ENCODE measurements at regions not wholly inside any gene's neighbourhood (a gene's known extent, or its start where the extent isn't known, plus 50 kb on each side); places are given as distances from the start of the nearest gene placed in this dataset.

DNA sequence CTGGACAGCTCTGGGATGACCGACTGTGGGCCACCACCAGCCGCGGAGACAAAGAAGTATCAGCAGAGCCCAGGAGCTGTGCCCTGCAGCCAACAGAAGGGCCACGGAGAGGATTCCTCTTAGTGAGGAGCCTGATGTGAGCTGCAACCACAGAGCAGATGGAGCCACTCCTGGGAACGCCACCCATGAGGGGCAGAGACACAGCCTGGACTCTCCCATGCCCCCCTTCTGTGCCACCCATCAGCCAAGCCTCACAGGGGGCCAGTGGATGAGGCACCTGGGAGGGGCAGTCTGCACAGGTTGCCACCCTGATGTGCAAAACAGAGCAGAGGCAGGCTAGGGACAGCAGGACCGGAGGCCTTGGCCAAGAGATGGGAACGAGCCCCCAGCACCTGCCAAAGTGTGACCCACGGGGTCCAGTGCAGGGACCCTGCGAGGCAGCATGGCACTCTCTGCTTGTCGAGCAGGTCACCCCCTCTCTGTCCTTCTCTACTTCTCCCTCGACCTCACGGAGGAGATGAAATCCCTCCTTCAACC is 380.7 kb upstream of the IRX1 start (continued):
- TF ChIP-seq, protein P1, sequence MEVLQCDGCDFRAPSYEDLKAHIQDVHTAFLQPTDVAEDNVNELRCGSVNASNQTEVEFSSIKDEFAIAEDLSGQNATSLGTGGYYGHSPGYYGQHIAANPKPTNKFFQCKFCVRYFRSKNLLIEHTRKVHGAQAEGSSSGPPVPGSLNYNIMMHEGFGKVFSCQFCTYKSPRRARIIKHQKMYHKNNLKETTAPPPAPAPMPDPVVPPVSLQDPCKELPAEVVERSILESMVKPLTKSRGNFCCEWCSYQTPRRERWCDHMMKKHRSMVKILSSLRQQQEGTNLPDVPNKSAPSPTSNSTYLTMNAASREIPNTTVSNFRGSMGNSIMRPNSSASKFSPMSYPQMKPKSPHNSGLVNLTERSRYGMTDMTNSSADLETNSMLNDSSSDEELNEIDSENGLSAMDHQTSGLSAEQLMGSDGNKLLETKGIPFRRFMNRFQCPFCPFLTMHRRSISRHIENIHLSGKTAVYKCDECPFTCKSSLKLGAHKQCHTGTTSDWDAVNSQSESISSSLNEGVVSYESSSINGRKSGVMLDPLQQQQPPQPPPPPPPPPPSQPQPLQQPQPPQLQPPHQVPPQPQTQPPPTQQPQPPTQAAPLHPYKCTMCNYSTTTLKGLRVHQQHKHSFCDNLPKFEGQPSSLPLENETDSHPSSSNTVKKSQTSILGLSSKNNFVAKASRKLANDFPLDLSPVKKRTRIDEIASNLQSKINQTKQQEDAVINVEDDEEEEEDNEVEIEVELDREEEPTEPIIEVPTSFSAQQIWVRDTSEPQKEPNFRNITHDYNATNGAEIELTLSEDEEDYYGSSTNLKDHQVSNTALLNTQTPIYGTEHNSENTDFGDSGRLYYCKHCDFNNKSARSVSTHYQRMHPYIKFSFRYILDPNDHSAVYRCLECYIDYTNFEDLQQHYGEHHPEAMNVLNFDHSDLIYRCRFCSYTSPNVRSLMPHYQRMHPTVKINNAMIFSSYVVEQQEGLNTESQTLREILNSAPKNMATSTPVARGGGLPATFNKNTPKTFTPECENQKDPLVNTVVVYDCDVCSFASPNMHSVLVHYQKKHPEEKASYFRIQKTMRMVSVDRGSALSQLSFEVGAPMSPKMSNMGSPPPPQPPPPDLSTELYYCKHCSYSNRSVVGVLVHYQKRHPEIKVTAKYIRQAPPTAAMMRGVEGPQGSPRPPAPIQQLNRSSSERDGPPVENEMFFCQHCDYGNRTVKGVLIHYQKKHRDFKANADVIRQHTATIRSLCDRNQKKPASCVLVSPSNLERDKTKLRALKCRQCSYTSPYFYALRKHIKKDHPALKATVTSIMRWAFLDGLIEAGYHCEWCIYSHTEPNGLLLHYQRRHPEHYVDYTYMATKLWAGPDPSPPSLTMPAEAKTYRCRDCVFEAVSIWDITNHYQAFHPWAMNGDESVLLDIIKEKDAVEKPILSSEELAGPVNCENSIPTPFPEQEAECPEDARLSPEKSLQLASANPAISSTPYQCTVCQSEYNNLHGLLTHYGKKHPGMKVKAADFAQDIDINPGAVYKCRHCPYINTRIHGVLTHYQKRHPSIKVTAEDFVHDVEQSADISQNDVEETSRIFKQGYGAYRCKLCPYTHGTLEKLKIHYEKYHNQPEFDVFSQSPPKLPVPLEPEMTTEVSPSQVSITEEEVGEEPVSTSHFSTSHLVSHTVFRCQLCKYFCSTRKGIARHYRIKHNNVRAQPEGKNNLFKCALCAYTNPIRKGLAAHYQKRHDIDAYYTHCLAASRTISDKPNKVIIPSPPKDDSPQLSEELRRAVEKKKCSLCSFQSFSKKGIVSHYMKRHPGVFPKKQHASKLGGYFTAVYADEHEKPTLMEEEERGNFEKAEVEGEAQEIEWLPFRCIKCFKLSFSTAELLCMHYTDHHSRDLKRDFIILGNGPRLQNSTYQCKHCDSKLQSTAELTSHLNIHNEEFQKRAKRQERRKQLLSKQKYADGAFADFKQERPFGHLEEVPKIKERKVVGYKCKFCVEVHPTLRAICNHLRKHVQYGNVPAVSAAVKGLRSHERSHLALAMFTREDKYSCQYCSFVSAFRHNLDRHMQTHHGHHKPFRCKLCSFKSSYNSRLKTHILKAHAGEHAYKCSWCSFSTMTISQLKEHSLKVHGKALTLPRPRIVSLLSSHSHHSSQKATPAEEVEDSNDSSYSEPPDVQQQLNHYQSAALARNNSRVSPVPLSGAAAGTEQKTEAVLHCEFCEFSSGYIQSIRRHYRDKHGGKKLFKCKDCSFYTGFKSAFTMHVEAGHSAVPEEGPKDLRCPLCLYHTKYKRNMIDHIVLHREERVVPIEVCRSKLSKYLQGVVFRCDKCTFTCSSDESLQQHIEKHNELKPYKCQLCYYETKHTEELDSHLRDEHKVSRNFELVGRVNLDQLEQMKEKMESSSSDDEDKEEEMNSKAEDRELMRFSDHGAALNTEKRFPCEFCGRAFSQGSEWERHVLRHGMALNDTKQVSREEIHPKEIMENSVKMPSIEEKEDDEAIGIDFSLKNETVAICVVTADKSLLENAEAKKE (CRISPR knock-in tag; IDR thresholded peaks at IDR 0.05), result no peak
- no peak for TF ChIP-seq POLR2AphosphoS5 (IDR thresholded peaks at IDR 0.05; ENCODE audit: low read depth)
- no peak for TF ChIP-seq EZH2 (IDR thresholded peaks at IDR 0.05; ENCODE audit: low read depth, unreplicated experiment)
- TF ChIP-seq JUNB (IDR thresholded peaks at IDR 0.05; ENCODE audit: unreplicated experiment), result no peak
- TF ChIP-seq, protein P2, sequence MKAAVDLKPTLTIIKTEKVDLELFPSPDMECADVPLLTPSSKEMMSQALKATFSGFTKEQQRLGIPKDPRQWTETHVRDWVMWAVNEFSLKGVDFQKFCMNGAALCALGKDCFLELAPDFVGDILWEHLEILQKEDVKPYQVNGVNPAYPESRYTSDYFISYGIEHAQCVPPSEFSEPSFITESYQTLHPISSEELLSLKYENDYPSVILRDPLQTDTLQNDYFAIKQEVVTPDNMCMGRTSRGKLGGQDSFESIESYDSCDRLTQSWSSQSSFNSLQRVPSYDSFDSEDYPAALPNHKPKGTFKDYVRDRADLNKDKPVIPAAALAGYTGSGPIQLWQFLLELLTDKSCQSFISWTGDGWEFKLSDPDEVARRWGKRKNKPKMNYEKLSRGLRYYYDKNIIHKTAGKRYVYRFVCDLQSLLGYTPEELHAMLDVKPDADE (IDR thresholded peaks at IDR 0.05), result no peak

DNA sequence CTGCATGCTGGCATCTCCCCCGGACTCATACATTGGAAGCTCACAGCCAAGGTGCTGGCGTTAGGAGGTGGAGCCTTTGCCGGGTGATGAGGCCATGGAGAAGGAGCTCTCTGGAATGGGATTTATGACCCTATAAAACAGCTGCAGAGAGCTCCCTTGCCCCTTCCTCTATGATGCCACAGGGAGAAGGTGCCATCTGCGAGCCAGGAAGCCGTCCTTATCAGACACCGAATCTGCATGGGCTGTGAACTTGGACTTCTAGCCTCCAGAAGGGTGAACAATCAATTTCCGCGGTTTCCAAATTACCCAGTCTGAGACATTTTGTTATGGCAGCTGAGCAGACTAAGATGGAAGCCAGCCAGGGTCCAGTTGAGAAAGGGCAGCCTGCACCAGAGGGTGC is 381.2 kb upstream of the IRX1 start:
- H3K4me1 Mint-ChIP-seq, result no peaks in the 10 kb centered on the region
- Histone ChIP-seq H2AFZ (no peak overlapping the region), H3K4me3 (no peak overlapping the region), H3K79me2 (replicated peaks; ENCODE audit: insufficient read depth) (no peaks in the 10 kb centered on the region), H3K4me1 (ENCODE audit: insufficient read depth) (no peaks in the 10 kb centered on the region), H3K4me2 (no peak overlapping the region), H4K20me1 (replicated peaks; ENCODE audit: insufficient read depth) (no peaks in the 10 kb centered on the region), H3K27me3 (ENCODE audit: insufficient read depth) (no peaks in the 10 kb centered on the region), H3F3A (replicated peaks; ENCODE audit: low read depth) (no peaks in the 10 kb centered on the region), H3K36me3 (ENCODE audit: insufficient read depth) (no peaks in the 10 kb centered on the region), H3K27ac (ENCODE audit: low read depth) (no peak overlapping the region), H3K9me2 (ENCODE audit: insufficient read depth) (no peaks in the 10 kb centered on the region)
- H3K4me3 Mint-ChIP-seq, result no peak overlapping the region
- no peak for DNase-seq (ENCODE audit: low spot score)
- no peaks in the 10 kb centered on the region; the same call in 1 of the 3 replicates for H3K9me3 Mint-ChIP-seq
- ATAC-seq, result no peak
- no peaks in the 10 kb centered on the region for H3K36me3 Mint-ChIP-seq (ENCODE audit: low read depth)
- H3K27ac Mint-ChIP-seq, result no peak overlapping the region
- H3K27me3 Mint-ChIP-seq (ENCODE audit: insufficient read depth, low read depth, poor library complexity), result peaks cover 4% of the 10 kb centered on the region
- TF ChIP-seq, protein P3, sequence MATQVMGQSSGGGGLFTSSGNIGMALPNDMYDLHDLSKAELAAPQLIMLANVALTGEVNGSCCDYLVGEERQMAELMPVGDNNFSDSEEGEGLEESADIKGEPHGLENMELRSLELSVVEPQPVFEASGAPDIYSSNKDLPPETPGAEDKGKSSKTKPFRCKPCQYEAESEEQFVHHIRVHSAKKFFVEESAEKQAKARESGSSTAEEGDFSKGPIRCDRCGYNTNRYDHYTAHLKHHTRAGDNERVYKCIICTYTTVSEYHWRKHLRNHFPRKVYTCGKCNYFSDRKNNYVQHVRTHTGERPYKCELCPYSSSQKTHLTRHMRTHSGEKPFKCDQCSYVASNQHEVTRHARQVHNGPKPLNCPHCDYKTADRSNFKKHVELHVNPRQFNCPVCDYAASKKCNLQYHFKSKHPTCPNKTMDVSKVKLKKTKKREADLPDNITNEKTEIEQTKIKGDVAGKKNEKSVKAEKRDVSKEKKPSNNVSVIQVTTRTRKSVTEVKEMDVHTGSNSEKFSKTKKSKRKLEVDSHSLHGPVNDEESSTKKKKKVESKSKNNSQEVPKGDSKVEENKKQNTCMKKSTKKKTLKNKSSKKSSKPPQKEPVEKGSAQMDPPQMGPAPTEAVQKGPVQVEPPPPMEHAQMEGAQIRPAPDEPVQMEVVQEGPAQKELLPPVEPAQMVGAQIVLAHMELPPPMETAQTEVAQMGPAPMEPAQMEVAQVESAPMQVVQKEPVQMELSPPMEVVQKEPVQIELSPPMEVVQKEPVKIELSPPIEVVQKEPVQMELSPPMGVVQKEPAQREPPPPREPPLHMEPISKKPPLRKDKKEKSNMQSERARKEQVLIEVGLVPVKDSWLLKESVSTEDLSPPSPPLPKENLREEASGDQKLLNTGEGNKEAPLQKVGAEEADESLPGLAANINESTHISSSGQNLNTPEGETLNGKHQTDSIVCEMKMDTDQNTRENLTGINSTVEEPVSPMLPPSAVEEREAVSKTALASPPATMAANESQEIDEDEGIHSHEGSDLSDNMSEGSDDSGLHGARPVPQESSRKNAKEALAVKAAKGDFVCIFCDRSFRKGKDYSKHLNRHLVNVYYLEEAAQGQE (IDR thresholded peaks at IDR 0.05; ENCODE audit: unreplicated experiment), result no peak
- TF ChIP-seq, protein P2 (IDR thresholded peaks at IDR 0.05), result no peak
- TF ChIP-seq ZNF331 (CRISPR knock-in tag; IDR thresholded peaks at IDR 0.05; ENCODE audit: low read depth) (no peak), POLR2AphosphoS5 (IDR thresholded peaks at IDR 0.05; ENCODE audit: low read depth) (no peak), CREB1 (CRISPR knock-in tag; IDR thresholded peaks at IDR 0.05; ENCODE audit: low read depth) (no peak)
